OCI-LY3 (cell line): ENCODE measurements at regions not wholly inside any gene's neighbourhood (a gene's known extent, or its start where the extent isn't known, plus 50 kb on each side); places are given as distances from the start of the nearest gene placed in this dataset.

ENCODE experiments used
- H2AFZ ChIP-seq: fragments of 200-600, 300-600 bp; shearing (Covaris generic); 2 replicates; pipeline ENCODE4 v1.6.0; 2014; ENCODE audit warnings: antibody characterized with exemption, low read depth, low read length
- H3K27ac ChIP-seq: fragments of 200-600, 300-600 bp; sonication (generic); 2 replicates; pipeline ENCODE4 v1.5.1; 2014; ENCODE audit warnings: mild to moderate bottlenecking, low read length, moderate library complexity, mixed read lengths
- H3K27me3 ChIP-seq: fragments of 200-600, 300-600 bp; sonication (generic); 2 replicates; pipeline ENCODE4 v1.6.1; 2014; ENCODE audit warnings: low read depth, low read length, mixed read lengths
- H3K36me3 ChIP-seq: fragments of 200-600, 300-600 bp; sonication (generic); replicated peaks from 2 replicates; pipeline ENCODE3; 2014; ENCODE audit warnings: low read depth, low read length, mixed read lengths
- H3K4me1 ChIP-seq: fragments of 300-600, 200-600 bp; sonication (generic); 2 replicates; pipeline ENCODE4 v1.6.1; 2014; ENCODE audit warnings: low read length, mixed read lengths
- H3K4me2 ChIP-seq: fragments of 200-600, 300-600 bp; sonication (generic); 2 replicates; pipeline ENCODE4 v1.6.1; 2014; ENCODE audit warnings: low read length, mixed read lengths
- H3K4me3 ChIP-seq: fragments of 300-600, 200-600 bp; sonication (generic); 2 replicates; pipeline ENCODE4 v1.5.1; 2014; ENCODE audit warnings: antibody characterized with exemption, mild to moderate bottlenecking, low read length, moderate library complexity
- H3K79me2 ChIP-seq: fragments of 300-600, 200-600 bp; shearing (Covaris generic); 2 replicates; pipeline ENCODE4 v1.6.1; 2014; ENCODE audit warnings: mild to moderate bottlenecking, low read length, mixed read lengths
- H3K9ac ChIP-seq: fragments of 300-600, 200-600 bp; shearing (Covaris generic); 2 replicates; pipeline ENCODE4 v1.6.0; 2014; ENCODE audit warnings: mild to moderate bottlenecking, low read length, moderate library complexity
- H3K9me3 ChIP-seq: fragments of 200-600, 300-600 bp; shearing (Covaris generic); 2 replicates; pipeline ENCODE4 v1.6.1; 2014; ENCODE audit warnings: low read length, mixed read lengths; ENCODE audit not compliant: insufficient read depth
- H4K20me1 ChIP-seq: fragments of 200-600, 300-600 bp; sonication (generic); 2 replicates; pipeline ENCODE4 v1.6.1; 2016; ENCODE audit warnings: low read length, mixed read lengths; ENCODE audit not compliant: insufficient read depth
- EZH2phosphoT487 ChIP-seq: fragments of 200-600 bp; shearing (Covaris generic); IDR thresholded peaks from 2 replicates; pipeline ENCODE4 v1.6.1; 2018; ENCODE audit warnings: antibody characterized with exemption, mixed run types, low read depth
- TF ChIP-seq, protein P1 (sequence below): fragments of 200-600, 300-600 bp; sonication (generic); IDR thresholded peaks from 2 replicates; pipeline ENCODE4 v1.5.1; 2014; ENCODE audit warnings: antibody characterized with exemption, low read length, low read depth

DNA sequence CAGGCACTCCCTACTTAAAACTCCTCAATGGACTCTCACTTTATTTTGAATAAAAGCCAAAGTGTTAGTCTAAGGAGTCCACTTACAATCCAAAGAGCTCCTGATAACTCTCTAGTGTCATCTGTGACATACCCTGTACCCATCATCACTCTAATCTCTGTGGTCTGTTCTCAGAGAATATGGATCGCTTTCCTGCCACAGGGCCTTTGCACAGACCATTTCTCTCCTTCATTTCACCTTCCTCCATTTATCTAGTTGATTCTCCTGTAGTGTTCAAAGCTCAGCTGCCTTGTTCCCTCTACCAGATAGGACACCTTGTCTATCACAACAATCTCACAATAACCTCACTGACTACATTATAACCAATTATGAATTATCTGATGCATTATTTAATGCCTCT is 185.4 kb upstream of the KBTBD8 start:
- Histone ChIP-seq H3K36me3 (no peaks in the 10 kb centered on the region), H3K4me1 (peaks cover 9% of the 10 kb centered on the region), H3K9me3 (no peaks in the 10 kb centered on the region), H3K27me3 (peaks cover 4% of the 10 kb centered on the region), H3K9ac (no peak overlapping the region), H3K79me2 (no peaks in the 10 kb centered on the region), H2AFZ (no peak overlapping the region), H3K4me3 (no peak overlapping the region), H4K20me1 (no peaks in the 10 kb centered on the region), H3K27ac (no peak overlapping the region), H3K4me2 (no peak overlapping the region)
- TF ChIP-seq, protein P1, sequence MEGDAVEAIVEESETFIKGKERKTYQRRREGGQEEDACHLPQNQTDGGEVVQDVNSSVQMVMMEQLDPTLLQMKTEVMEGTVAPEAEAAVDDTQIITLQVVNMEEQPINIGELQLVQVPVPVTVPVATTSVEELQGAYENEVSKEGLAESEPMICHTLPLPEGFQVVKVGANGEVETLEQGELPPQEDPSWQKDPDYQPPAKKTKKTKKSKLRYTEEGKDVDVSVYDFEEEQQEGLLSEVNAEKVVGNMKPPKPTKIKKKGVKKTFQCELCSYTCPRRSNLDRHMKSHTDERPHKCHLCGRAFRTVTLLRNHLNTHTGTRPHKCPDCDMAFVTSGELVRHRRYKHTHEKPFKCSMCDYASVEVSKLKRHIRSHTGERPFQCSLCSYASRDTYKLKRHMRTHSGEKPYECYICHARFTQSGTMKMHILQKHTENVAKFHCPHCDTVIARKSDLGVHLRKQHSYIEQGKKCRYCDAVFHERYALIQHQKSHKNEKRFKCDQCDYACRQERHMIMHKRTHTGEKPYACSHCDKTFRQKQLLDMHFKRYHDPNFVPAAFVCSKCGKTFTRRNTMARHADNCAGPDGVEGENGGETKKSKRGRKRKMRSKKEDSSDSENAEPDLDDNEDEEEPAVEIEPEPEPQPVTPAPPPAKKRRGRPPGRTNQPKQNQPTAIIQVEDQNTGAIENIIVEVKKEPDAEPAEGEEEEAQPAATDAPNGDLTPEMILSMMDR, result no peak
- TF ChIP-seq EZH2phosphoT487, result no peak

DNA sequence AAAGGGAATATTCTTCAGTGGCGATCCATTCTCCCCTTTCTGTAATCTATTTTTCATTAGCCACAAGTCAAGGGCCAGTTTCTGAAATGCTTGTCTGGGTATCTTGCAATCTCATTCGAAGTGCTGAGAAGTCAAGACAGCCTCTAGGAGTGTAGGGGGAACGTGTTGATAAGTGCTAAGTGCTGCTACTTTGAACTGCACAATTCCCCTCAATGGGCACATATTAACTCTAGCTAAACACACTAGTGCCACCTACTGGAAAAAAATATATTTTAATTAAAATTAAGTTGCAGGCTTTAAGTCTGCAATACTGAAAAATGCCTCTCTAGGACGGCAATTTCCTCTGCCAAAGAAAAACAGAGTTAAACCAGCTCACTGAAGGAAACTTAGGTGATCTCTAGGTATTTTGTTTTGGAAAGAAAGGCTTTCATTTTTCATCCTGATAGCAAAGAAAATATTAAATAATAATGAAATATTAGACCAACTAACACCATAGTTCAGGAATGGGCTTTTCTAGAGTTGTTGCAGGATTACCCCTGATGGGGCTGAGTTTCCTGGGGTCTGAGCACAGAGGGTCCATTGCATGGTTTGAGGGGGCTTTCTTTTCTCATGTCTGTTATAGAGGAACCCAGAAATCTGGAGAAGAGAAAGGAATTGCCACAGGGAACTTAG is 181.9 kb upstream of the KBTBD8 start:
- H3K27me3 ChIP-seq, result peaks cover 13% of the 10 kb centered on the region
- H3K9ac ChIP-seq, result no peak overlapping the region
- H3K36me3 ChIP-seq, result no peaks in the 10 kb centered on the region
- peak overlapping the region; percentile 41; the same call in 1 of the 2 replicates for H2AFZ ChIP-seq
- no peaks in the 10 kb centered on the region for H4K20me1 ChIP-seq
- no peak overlapping the region for H3K27ac ChIP-seq
- no peak for TF ChIP-seq EZH2phosphoT487
- TF ChIP-seq, protein P1, result peak; percentile 52
- H3K4me1 ChIP-seq, result peaks cover 5% of the 10 kb centered on the region
- no peak overlapping the region for H3K4me3 ChIP-seq
- no peaks in the 10 kb centered on the region for H3K9me3 ChIP-seq
- H3K4me2 ChIP-seq, result peak overlapping the region; percentile 48
- H3K79me2 ChIP-seq, result no peaks in the 10 kb centered on the region

DNA sequence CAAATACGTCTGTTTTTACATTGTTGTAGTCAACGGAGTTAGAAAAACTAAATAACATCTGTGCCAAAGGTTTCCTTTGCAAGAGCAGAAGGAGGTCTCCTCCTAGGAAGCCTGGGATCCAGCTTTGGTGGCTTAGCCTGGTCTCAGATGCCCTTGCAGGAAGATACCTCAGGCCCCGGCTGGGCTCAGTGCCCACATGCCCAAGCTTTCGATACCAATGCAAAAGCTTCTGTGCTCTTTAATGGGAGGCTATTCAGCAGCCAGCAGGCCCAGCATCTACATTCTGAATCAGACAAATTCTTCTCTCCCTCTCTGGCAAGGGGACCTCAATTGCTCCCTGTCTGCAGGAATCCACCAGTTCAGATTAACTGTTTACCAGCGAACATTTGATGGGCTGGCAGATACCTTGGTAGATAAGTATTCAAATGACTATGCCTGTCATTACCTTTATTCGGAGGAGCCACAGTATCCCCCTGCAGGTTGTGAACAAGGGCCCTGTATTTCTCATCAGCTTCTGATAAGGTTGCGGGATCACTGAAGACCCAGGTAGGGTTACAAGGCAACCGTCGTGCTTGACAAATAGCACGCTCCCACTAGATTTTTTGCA is 180.1 kb upstream of the KBTBD8 start:
- Histone ChIP-seq H3K9me3 (no peaks in the 10 kb centered on the region), H3K27me3 (peaks cover 13% of the 10 kb centered on the region), H3K9ac (no peak overlapping the region), H3K27ac (no peak overlapping the region), H3K4me2 (no peak overlapping the region), H3K36me3 (no peaks in the 10 kb centered on the region), H3K4me1 (peaks cover 17% of the 10 kb centered on the region), H3K4me3 (no peak overlapping the region), H2AFZ (no peak overlapping the region), H3K79me2 (no peaks in the 10 kb centered on the region), H4K20me1 (no peaks in the 10 kb centered on the region)
- TF ChIP-seq, protein P1, result no peak
- TF ChIP-seq EZH2phosphoT487, result no peak

DNA sequence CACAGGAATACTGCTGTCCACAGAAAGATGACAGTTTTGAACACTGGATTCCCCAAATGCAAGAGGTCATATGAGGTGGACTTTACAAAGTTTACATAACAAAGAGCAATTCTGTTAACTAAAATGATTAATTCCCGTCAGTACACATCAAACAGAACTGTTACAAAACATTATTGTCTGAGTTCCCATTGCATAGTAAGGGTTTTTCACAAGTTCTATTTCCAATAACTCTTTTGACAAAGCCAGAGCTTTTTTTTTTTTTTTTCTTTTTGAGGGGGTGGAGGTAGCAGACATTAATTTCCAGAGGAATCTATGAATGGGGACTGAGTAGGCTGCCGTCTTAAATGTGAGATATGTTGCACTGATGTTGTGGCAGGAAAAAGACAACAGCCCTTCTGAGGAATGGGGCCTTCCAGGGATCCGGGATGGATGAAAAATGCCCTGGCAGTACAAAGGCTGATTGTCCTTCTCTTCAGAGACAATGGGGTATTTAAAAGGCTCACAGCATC is 178.1 kb upstream of the KBTBD8 start:
- H4K20me1 ChIP-seq, result no peaks in the 10 kb centered on the region
- no peak overlapping the region for H3K4me2 ChIP-seq
- H3K9me3 ChIP-seq, result no peaks in the 10 kb centered on the region
- H3K9ac ChIP-seq, result no peak overlapping the region
- H2AFZ ChIP-seq, result no peak overlapping the region
- no peak overlapping the region for H3K4me3 ChIP-seq
- no peaks in the 10 kb centered on the region for H3K36me3 ChIP-seq
- H3K4me1 ChIP-seq, result peaks cover 17% of the 10 kb centered on the region
- no peaks in the 10 kb centered on the region for H3K79me2 ChIP-seq
- H3K27me3 ChIP-seq, result peaks cover 13% of the 10 kb centered on the region
- no peak overlapping the region for H3K27ac ChIP-seq
- TF ChIP-seq, protein P1, result no peak
- TF ChIP-seq EZH2phosphoT487, result no peak
